AG09309 (cell line): ENCODE measurements at regions not wholly inside any gene's neighbourhood (a gene's known extent, or its start where the extent isn't known, plus 50 kb on each side); places are given as distances from the start of the nearest gene placed in this dataset.

Experiments used
- DNase-seq: peaks from one replicate; pipeline ENCODE4 v3.0.0-alpha.2; 2010; ENCODE audit warnings: low read depth
- H3K4me3 ChIP-seq: 2 replicates; pipeline ENCODE4 v1.5.1; 2011; ENCODE audit warnings: mild to moderate bottlenecking, low read depth, low read length, moderate library complexity; ENCODE audit not compliant: control insufficient read depth
- CTCF ChIP-seq: IDR thresholded peaks from 2 replicates; pipeline ENCODE4 v1.5.1; 2011; ENCODE audit warnings: mild to moderate bottlenecking, low read depth, low read length, inconsistent platforms; ENCODE audit not compliant: insufficient read depth, control insufficient read depth; ENCODE audit errors: missing control alignments

GRCh38 chr22:23369054-23369685, 188.9 kb downstream of the BCR start:
- no peak for TF ChIP-seq CTCF
- DNase-seq: no peak
- no peak overlapping the region for H3K4me3 ChIP-seq
